HL-60 (cell line): ENCODE measurements at regions not wholly inside any gene's neighbourhood (a gene's known extent, or its start where the extent isn't known, plus 50 kb on each side); places are given as distances from the start of the nearest gene placed in this dataset.

Experiments used
- DNase-seq, 2 experiments: peaks; one replicate each; pipeline ENCODE4 v3.0.0-alpha.2; 2010 to 2020; ENCODE audit warnings: low read depth in 1 of 2, low spot score in 1 of 2
- H3K27ac ChIP-seq: fragments of 250-450 bp; sonication (Bioruptor Pico); replicated peaks from 2 replicates; pipeline ENCODE4 v1.5.1; 2020; ENCODE audit warnings: mild to moderate bottlenecking, moderate library complexity
- H3K27me3 ChIP-seq: fragments of 250-450 bp; sonication (Bioruptor Pico); 2 replicates; pipeline ENCODE4 v1.5.1; 2021; ENCODE audit warnings: mild to moderate bottlenecking, moderate library complexity; ENCODE audit not compliant: insufficient read depth, poor library complexity, severe bottlenecking
- H3K4me3 ChIP-seq: replicated peaks from 2 replicates; pipeline ENCODE4 v1.5.1; 2011; ENCODE audit warnings: mild to moderate bottlenecking, control low read depth, low read length; ENCODE audit not compliant: insufficient read depth
- CTCF ChIP-seq: IDR thresholded peaks from one replicate; pipeline ENCODE4 v1.5.1; 2011; ENCODE audit warnings: low read length, control low read depth, inconsistent platforms; ENCODE audit not compliant: insufficient read depth
- GABPA ChIP-seq: IDR thresholded peaks from 2 replicates; pipeline ENCODE4 v1.6.1; 2012; ENCODE audit warnings: low read depth
- POLR2AphosphoS5 ChIP-seq: IDR thresholded peaks from 2 replicates; pipeline ENCODE4 v1.6.1; 2012; ENCODE audit warnings: low read depth
- REST ChIP-seq: IDR thresholded peaks from 2 replicates; pipeline ENCODE4 v1.6.1; 2012; ENCODE audit warnings: low read depth; ENCODE audit not compliant: insufficient replicate concordance
- SPI1 ChIP-seq: IDR thresholded peaks from 2 replicates; pipeline ENCODE4 v1.6.1; 2012; ENCODE audit warnings: low read depth, mild to moderate bottlenecking, borderline replicate concordance

GRCh38 chr4:183022617-183023016 lies 76.4 kb upstream of the WWC2 start:
- no peaks in the 10 kb centered on the region for H3K27me3 ChIP-seq
- no peak overlapping the region for H3K27ac ChIP-seq
- H3K4me3 ChIP-seq: no peak overlapping the region
- TF ChIP-seq CTCF (no peak), SPI1 (no peak)
- DNase-seq: no peak

GRCh38 chr4:183017962-183018361 lies 81.1 kb upstream of the WWC2 start:
- no peak overlapping the region for H3K4me3 ChIP-seq
- no peak for DNase-seq
- no peak overlapping the region for H3K27ac ChIP-seq
- H3K27me3 ChIP-seq: no peaks in the 10 kb centered on the region
- no peak for TF ChIP-seq GABPA
- TF ChIP-seq CTCF: no peak

GRCh38 chr4:183014361-183015084 lies 84.5 kb upstream of the WWC2 start:
- TF ChIP-seq SPI1: no peak
- no peak for TF ChIP-seq CTCF
- no peak for TF ChIP-seq GABPA
- no peak for TF ChIP-seq REST
- no peak for TF ChIP-seq POLR2AphosphoS5
- H3K4me3 ChIP-seq: no peak overlapping the region
- no peaks in the 10 kb centered on the region for H3K27me3 ChIP-seq
- H3K27ac ChIP-seq: no peak overlapping the region
- no peak for DNase-seq

DNA sequence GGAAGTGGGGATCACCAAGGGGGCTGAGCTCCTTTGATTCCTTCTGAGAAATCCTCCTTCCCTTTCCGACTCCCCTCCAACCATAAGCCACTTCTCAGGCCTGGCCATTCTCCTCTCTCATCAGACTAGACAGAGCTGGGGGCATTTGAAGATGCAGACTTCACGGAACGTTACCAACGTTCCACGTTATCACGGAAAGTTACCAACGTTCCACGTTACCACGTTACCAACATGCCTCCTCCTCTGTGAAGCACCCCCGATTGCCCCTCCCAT lies 85.4 kb upstream of the WWC2 start:
- Histone ChIP-seq H3K27ac (no peak overlapping the region), H3K27me3 (no peaks in the 10 kb centered on the region), H3K4me3 (no peak overlapping the region)
- no peak for TF ChIP-seq CTCF
- no peak for TF ChIP-seq SPI1
- TF ChIP-seq POLR2AphosphoS5: no peak
- no peak for TF ChIP-seq GABPA
- no peak for TF ChIP-seq REST
- no peak for DNase-seq
